ENCODE measurements at regions not wholly inside any gene's neighbourhood (a gene's known extent, or its start where the extent isn't known, plus 50 kb on each side); places are given as distances from the start of the nearest gene placed in this dataset.

GRCh38 chr15:31557899-31558298 lies 231.3 kb downstream of the KLF13 start:
- no peak for DNase-seq

- DNase-seq, result no peak
Observed at GRCh38 chr15:31558840-31559239, 232.2 kb downstream of the KLF13 start.

GRCh38 chr15:31559786-31560185 lies 233.2 kb downstream of the KLF13 start:
- peak in 1 of 3 experiments; percentile 18 for DNase-seq

- DNase-seq, result no peak
Observed at GRCh38 chr15:31560643-31561042, 234.0 kb downstream of the KLF13 start.

- DNase-seq, result no peak
Observed at GRCh38 chr15:31561156-31561555, 234.5 kb downstream of the KLF13 start.

- DNase-seq, result no peak
Observed at GRCh38 chr15:31563001-31563400, 236.4 kb downstream of the KLF13 start.

GRCh38 chr15:31563421-31563820 lies 236.8 kb downstream of the KLF13 start:
- DNase-seq, result no peak

- no peak for DNase-seq
Observed at GRCh38 chr15:31567861-31568260, 241.2 kb downstream of the KLF13 start.

GRCh38 chr15:31569836-31570235 lies 243.2 kb downstream of the KLF13 start:
- no peak for DNase-seq

- DNase-seq, result no peak
Observed at GRCh38 chr15:31570591-31570990, 244.0 kb downstream of the KLF13 start.

GRCh38 chr15:31571676-31572075 lies 245.0 kb downstream of the KLF13 start:
- peak in 2 of 3 experiments; percentile 13 to 69 for DNase-seq

GRCh38 chr15:31573759-31574158 lies 247.1 kb downstream of the KLF13 start:
- DNase-seq, result no peak

- no peak for DNase-seq
Observed at GRCh38 chr15:31574766-31575165, 248.1 kb downstream of the KLF13 start.

GRCh38 chr15:31577108-31577507 lies 250.5 kb downstream of the KLF13 start:
- DNase-seq, result no peak

- DNase-seq, result no peak
Observed at GRCh38 chr15:31579282-31579681, 252.6 kb downstream of the KLF13 start.

- DNase-seq, result no peak
Observed at GRCh38 chr15:31579976-31580375, 253.3 kb downstream of the KLF13 start.

- no peak for DNase-seq
Observed at GRCh38 chr15:31584195-31584594, 257.6 kb downstream of the KLF13 start.

GRCh38 chr15:31585240-31585639 lies 258.6 kb downstream of the KLF13 start:
- DNase-seq, result no peak

- no peak for DNase-seq
Observed at GRCh38 chr15:31586841-31587240, 260.2 kb downstream of the KLF13 start.

GRCh38 chr15:31587583-31587982 lies 260.9 kb downstream of the KLF13 start:
- DNase-seq, result no peak

- no peak for DNase-seq
Observed at GRCh38 chr15:31590609-31591008, 264.0 kb downstream of the KLF13 start.

GRCh38 chr15:31591908-31592307 lies 265.3 kb downstream of the KLF13 start:
- DNase-seq, result no peak

GRCh38 chr15:31597466-31597865 lies 270.8 kb downstream of the KLF13 start:
- no peak for DNase-seq

- DNase-seq, result peak; percentile 70 to 92 (median 82)
Observed at GRCh38 chr15:31598620-31599019, 272.0 kb downstream of the KLF13 start.

GRCh38 chr15:31605467-31605931 lies 278.9 kb downstream of the KLF13 start:
- DNase-seq, result no peak

- no peak for DNase-seq
Observed at GRCh38 chr15:31606194-31606669, 279.6 kb downstream of the KLF13 start.
